Neuronal stem cell (in vitro differentiated cells): ENCODE measurements at regions not wholly inside any gene's neighbourhood (a gene's known extent, or its start where the extent isn't known, plus 50 kb on each side); places are given as distances from the start of the nearest gene placed in this dataset.
A peak's percentile ranks its signal among the peaks of the same experiment; 100 is the strongest.

Experiments used
- DNase-seq: peaks from one replicate; pipeline ENCODE4 v3.0.0-alpha.2; 2013; ENCODE audit warnings: low spot score
- H2AFZ ChIP-seq: one replicate; pipeline ENCODE4 v1.6.1; 2013; ENCODE audit warnings: mild to moderate bottlenecking, low read length, inconsistent platforms
- H2AK5ac ChIP-seq: 2 replicates; pipeline ENCODE4 v1.6.1; 2013; ENCODE audit warnings: low read depth, mild to moderate bottlenecking, inconsistent platforms, low read length, moderate library complexity, mixed read lengths
- H2BK120ac ChIP-seq: 2 replicates; pipeline ENCODE4 v1.6.1; 2013; ENCODE audit warnings: low read depth, mild to moderate bottlenecking, inconsistent platforms, low read length, moderate library complexity, mixed read lengths
- H2BK12ac ChIP-seq: one replicate; pipeline ENCODE4 v1.6.1; 2013; ENCODE audit warnings: low read length, inconsistent platforms
- H2BK15ac ChIP-seq: 2 replicates; pipeline ENCODE4 v1.6.1; 2013; ENCODE audit warnings: mild to moderate bottlenecking, low read length, inconsistent platforms, mixed read lengths
- H2BK5ac ChIP-seq: one replicate; pipeline ENCODE4 v1.6.1; 2013; ENCODE audit warnings: inconsistent platforms, mild to moderate bottlenecking, low read length, moderate library complexity
- H3K14ac ChIP-seq: one replicate; pipeline ENCODE4 v1.6.1; 2013; ENCODE audit warnings: low read length, inconsistent platforms
- H3K18ac ChIP-seq: 2 replicates; pipeline ENCODE4 v1.6.1; 2013; ENCODE audit warnings: low read length, inconsistent platforms
- H3K23ac ChIP-seq: 2 replicates; pipeline ENCODE4 v1.6.1; 2013; ENCODE audit warnings: low read depth, mild to moderate bottlenecking, mixed read lengths, low read length, inconsistent platforms; ENCODE audit not compliant: poor library complexity
- H3K27ac ChIP-seq: replicated peaks from 3 replicates; pipeline ENCODE4 v1.5.1; 2013; ENCODE audit warnings: low read length, inconsistent platforms
- H3K27me3 ChIP-seq, 3 experiments: 2 replicates each; pipeline ENCODE4 v1.6.1; 2013; ENCODE audit warnings: low read length in 3 of 3, mild to moderate bottlenecking in 2 of 3, inconsistent platforms in 1 of 3, low read depth in 1 of 3, mixed read lengths in 1 of 3, moderate library complexity in 1 of 3; ENCODE audit not compliant: control insufficient read depth in 3 of 3, insufficient read depth in 3 of 3
- H3K36me3 ChIP-seq, 2 donors: replicated peaks in 1 of 2; 2 replicates each; pipeline ENCODE4 v1.6.1; 2013; ENCODE audit warnings: low read length in 2 of 2; ENCODE audit not compliant: control insufficient read depth in 2 of 2, insufficient read depth in 2 of 2
- H3K4ac ChIP-seq: 2 replicates; pipeline ENCODE4 v1.6.1; 2013; ENCODE audit warnings: inconsistent platforms, mild to moderate bottlenecking, low read length, moderate library complexity
- H3K4me1 ChIP-seq, 2 donors: 1 replicate in 1 of 2; 2 replicates in 1 of 2; pipeline ENCODE4 v1.6.1; 2013; ENCODE audit warnings: low read length in 2 of 2, low read depth in 1 of 2; ENCODE audit not compliant: control insufficient read depth in 2 of 2, insufficient read depth in 1 of 2
- H3K4me2 ChIP-seq: one replicate; pipeline ENCODE4 v1.6.1; 2013; ENCODE audit warnings: mild to moderate bottlenecking, low read length, inconsistent platforms; ENCODE audit not compliant: insufficient read depth, poor library complexity, severe bottlenecking
- H3K4me3 ChIP-seq, 2 donors: 2 replicates each; pipeline ENCODE4 v1.5.1; 2013; ENCODE audit warnings: low read length in 2 of 2, mild to moderate bottlenecking in 2 of 2, inconsistent platforms in 1 of 2, moderate library complexity in 1 of 2
- H3K79me1 ChIP-seq: one replicate; pipeline ENCODE4 v1.6.1; 2013; ENCODE audit warnings: low read depth, mild to moderate bottlenecking, inconsistent platforms, low read length, moderate library complexity
- H3K9ac ChIP-seq: one replicate; pipeline ENCODE4 v1.6.1; 2013; ENCODE audit warnings: mild to moderate bottlenecking, low read depth, low read length, inconsistent platforms; ENCODE audit not compliant: poor library complexity
- H3K9me3 ChIP-seq, 2 donors: replicated peaks in 1 of 2; 2 replicates each; pipeline versions ENCODE3 to v1.6.1; 2013; ENCODE audit warnings: low read length in 2 of 2, mild to moderate bottlenecking in 2 of 2, inconsistent platforms in 1 of 2, low read depth in 1 of 2, mixed read lengths in 1 of 2, moderate library complexity in 1 of 2; ENCODE audit not compliant: control insufficient read depth in 2 of 2, insufficient read depth in 1 of 2
- H4K8ac ChIP-seq: one replicate; pipeline ENCODE4 v1.6.1; 2013; ENCODE audit warnings: low read depth, mild to moderate bottlenecking, inconsistent platforms, low read length, moderate library complexity
- H4K91ac ChIP-seq: one replicate; pipeline ENCODE4 v1.6.1; 2013; ENCODE audit warnings: low read length, low read depth, mild to moderate bottlenecking, inconsistent platforms; ENCODE audit not compliant: poor library complexity
- WGBS, 2 donors: extraction: QIAGEN DNeasy Blood & Tissue Kit; methylation state at CpG; one replicate each; pipeline ENCODE4 v1.1.7; 2013; ENCODE audit warnings: missing lambda C conversion rate in 2 of 2, mixed read lengths in 1 of 2; ENCODE audit not compliant: insufficient read length in 2 of 2, insufficient replicate concordance in 1 of 2; ENCODE audit errors: extremely low coverage in 2 of 2; 5-methylcytosine and 5-hydroxymethylcytosine counted together

DNA sequence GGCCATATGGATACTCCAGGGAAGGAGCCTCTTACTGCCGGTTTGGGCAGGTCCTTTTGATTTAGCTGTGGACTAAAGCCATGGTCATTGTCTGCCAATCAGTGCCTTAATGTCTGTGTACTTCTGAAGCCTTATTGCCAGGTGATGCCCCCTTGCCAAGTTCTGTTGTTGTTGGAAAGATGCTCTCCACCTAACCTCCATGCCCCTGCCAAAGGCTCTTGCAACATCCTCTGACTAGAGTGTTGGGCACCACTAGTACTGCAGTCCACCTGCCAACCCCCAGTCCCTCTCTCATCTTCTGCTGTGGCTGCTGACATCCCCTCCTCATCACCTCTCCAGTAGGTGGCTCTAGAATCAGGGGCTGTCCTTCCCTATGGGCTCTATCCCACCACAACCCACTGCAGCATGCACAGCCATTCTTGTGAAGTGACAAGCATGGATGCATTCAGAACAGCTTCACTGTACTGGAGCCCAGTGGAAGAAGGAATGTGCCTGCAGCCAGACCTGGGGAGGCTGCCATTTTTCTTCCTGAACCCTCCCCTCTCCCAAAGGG is 375.3 kb upstream of the CDH5 start:
- Histone ChIP-seq H3K23ac (no peak overlapping the region), H2BK5ac (no peak overlapping the region), H3K4me2 (no peak overlapping the region), H3K14ac (no peak overlapping the region), H2BK15ac (no peak overlapping the region), H3K27me3 (no peaks in the 10 kb centered on the region), H3K79me1 (no peaks in the 10 kb centered on the region), H4K91ac (no peak overlapping the region), H3K27ac (no peak overlapping the region), H2BK12ac (no peak overlapping the region), H3K4ac (no peak overlapping the region), H3K36me3 (no peaks in the 10 kb centered on the region), H3K9ac (no peak overlapping the region), H2AK5ac (no peak overlapping the region), H3K4me3 (no peak overlapping the region), H2AFZ (no peak overlapping the region), H3K9me3 (no peaks in the 10 kb centered on the region), H2BK120ac (no peak overlapping the region), H3K4me1 (no peaks in the 10 kb centered on the region), H3K18ac (no peak overlapping the region), H4K8ac (no peak overlapping the region)
- no CpG with 5 or more reads among the region's 1 CpG for WGBS, 2 donors
- no peak for DNase-seq

DNA sequence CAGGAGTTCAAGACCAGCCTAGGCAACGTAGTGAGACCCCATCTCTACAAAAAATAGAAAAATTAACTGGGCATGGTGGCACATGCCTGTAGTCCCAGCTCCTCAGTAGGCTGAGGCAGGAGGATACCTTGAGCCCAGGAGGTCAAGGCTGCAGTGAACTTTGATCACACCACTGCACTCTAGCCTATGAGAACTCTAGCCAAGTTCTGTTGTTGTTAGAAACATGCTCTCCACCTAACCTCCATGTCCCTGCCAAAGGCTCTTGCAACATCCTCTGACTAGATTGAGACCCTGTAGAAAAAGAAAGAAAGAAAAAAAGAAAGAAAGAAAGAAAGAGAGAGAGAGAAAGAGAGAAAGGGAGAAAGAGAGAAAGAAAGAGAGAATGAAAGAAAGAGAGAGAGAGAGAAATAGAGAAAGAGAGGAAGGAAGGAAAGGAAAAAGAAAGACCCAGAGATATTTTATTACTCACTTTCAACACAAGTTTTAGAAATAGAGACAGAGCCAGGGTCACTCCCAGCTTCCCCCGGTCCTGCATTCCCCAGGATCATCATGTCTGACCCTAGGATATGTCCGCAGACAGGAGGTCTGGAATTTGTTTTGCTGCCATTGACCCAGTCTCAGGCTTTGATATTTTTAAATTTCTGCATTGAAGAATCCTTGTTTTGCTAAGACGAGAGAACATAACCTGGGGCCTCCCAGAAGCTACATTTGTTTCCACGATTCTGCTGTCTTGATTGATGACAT is 376.5 kb upstream of the CDH5 start:
- Histone ChIP-seq H3K27ac (no peak overlapping the region), H2BK120ac (no peak overlapping the region), H4K8ac (no peak overlapping the region), H2BK12ac (no peak overlapping the region), H3K18ac (no peak overlapping the region), H3K9me3 (no peaks in the 10 kb centered on the region), H2BK15ac (no peak overlapping the region), H2AFZ (no peak overlapping the region), H3K4me2 (no peak overlapping the region), H3K4me3 (no peak overlapping the region), H3K36me3 (no peaks in the 10 kb centered on the region), H3K14ac (no peak overlapping the region), H3K79me1 (no peaks in the 10 kb centered on the region), H3K4me1 (no peaks in the 10 kb centered on the region), H3K9ac (no peak overlapping the region), H2BK5ac (no peak overlapping the region), H4K91ac (no peak overlapping the region), H3K27me3 (no peaks in the 10 kb centered on the region), H2AK5ac (no peak overlapping the region), H3K4ac (no peak overlapping the region), H3K23ac (no peak overlapping the region)
- WGBS, 2 donors: no CpG with 5 or more reads among the region's 5 CpGs
- DNase-seq: no peak

DNA sequence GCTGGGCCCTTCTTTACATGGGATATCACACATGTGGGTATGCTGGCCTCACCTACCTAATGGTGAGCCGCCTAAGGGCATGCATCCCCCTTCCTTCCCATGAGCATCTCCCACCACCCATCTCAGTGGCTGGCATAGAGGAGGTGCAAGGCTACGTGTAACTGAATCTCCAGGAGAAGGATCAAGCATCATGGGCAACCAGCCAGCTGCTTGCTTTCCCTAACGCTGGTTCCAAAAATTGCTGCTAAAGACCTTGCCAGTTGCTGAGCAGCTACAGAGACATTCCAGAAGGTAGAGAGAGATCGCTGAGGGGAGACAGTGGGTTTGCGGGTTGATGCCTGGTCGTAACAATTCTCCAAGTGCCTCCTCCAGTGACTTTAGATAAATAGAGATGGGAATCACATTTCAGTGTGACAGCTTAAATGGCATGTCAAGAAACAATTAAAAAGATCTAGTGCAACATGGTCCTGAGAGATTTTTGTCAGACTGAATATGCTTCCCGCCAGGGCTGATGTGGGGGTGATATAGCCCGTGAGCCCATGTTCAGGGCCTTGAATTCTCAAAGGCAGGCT is 378.4 kb upstream of the CDH5 start:
- peak overlapping the region; percentile 48 for H3K14ac ChIP-seq
- H3K4me3 ChIP-seq: no peak overlapping the region
- no peak overlapping the region for H2AFZ ChIP-seq
- H3K23ac ChIP-seq: no peak overlapping the region
- no peak overlapping the region for H4K8ac ChIP-seq
- no peak for DNase-seq
- H3K4me1 ChIP-seq: no peaks in the 10 kb centered on the region
- H3K27ac ChIP-seq: no peak overlapping the region
- H3K36me3 ChIP-seq: no peaks in the 10 kb centered on the region
- H3K4me2 ChIP-seq: no peak overlapping the region
- H3K79me1 ChIP-seq: no peaks in the 10 kb centered on the region
- WGBS, 2 donors: no CpG with 5 or more reads among the region's 8 CpGs
- peak overlapping the region; percentile 40 for H3K18ac ChIP-seq
- no peak overlapping the region for H2AK5ac ChIP-seq
- H3K9ac ChIP-seq: no peak overlapping the region
- H3K4ac ChIP-seq: no peak overlapping the region
- H2BK120ac ChIP-seq: no peak overlapping the region
- peak overlapping the region; percentile 45 for H2BK5ac ChIP-seq
- peak overlapping the region; percentile 38 for H2BK15ac ChIP-seq
- no peak overlapping the region for H4K91ac ChIP-seq
- H2BK12ac ChIP-seq: no peak overlapping the region
- no peaks in the 10 kb centered on the region for H3K9me3 ChIP-seq
- no peaks in the 10 kb centered on the region for H3K27me3 ChIP-seq

- H4K91ac ChIP-seq: no peak overlapping the region
- H3K23ac ChIP-seq: no peak overlapping the region
- DNase-seq: no peak
- no peak overlapping the region for H2AK5ac ChIP-seq
- H3K18ac ChIP-seq: no peak overlapping the region
- H3K4ac ChIP-seq: no peak overlapping the region
- H3K36me3 ChIP-seq: no peaks in the 10 kb centered on the region
- no peak overlapping the region for H3K27ac ChIP-seq
- H3K27me3 ChIP-seq: no peaks in the 10 kb centered on the region
- no peak overlapping the region for H3K4me3 ChIP-seq
- no CpG with 5 or more reads among the region's 3 CpGs for WGBS, 2 donors
- H2BK12ac ChIP-seq: no peak overlapping the region
- no peak overlapping the region for H2AFZ ChIP-seq
- no peak overlapping the region for H3K14ac ChIP-seq
- H2BK5ac ChIP-seq: no peak overlapping the region
- no peaks in the 10 kb centered on the region for H3K4me1 ChIP-seq
- H2BK15ac ChIP-seq: no peak overlapping the region
- H4K8ac ChIP-seq: no peak overlapping the region
- no peak overlapping the region for H3K4me2 ChIP-seq
- no peak overlapping the region for H2BK120ac ChIP-seq
- H3K9ac ChIP-seq: no peak overlapping the region
- H3K9me3 ChIP-seq: peaks cover 0 to 1% of the 10 kb centered on the region in 2 donors
- no peaks in the 10 kb centered on the region for H3K79me1 ChIP-seq
Measured at GRCh38 chr16:65984296-65984695, 382.2 kb upstream of the CDH5 start.
